ENCODE measurements at regions not wholly inside any gene's neighbourhood (a gene's known extent, or its start where the extent isn't known, plus 50 kb on each side); places are given as distances from the start of the nearest gene placed in this dataset.

- FAIRE-seq (no peak), DNase-seq (ENCODE audit: low read depth, low spot score) (no peak)
- no peak overlapping the region for H3K27ac ChIP-seq (ENCODE audit: control insufficient read depth, insufficient read depth, low read length)
- no peak overlapping the region for H3K9ac ChIP-seq (ENCODE audit: control insufficient read depth, extremely low read depth, insufficient read depth, low read length)
- H3K79me2 ChIP-seq (ENCODE audit: control insufficient read depth, insufficient read depth, low read length), result no peaks in the 10 kb centered on the region
- no peaks in the 10 kb centered on the region for H4K20me1 ChIP-seq (ENCODE audit: control insufficient read depth, extremely low read depth, insufficient read depth, low read length)
- H3K4me2 ChIP-seq (ENCODE audit: control insufficient read depth, extremely low read depth, insufficient read depth, low read depth, low read length), result no peak overlapping the region
- H3K36me3 ChIP-seq (ENCODE audit: control insufficient read depth in 2 of 2, extremely low read depth in 1 of 2, insufficient read depth in 2 of 2, low read length in 2 of 2), result no peaks in the 10 kb centered on the region
- no peaks in the 10 kb centered on the region for H3K27me3 ChIP-seq (ENCODE audit: control insufficient read depth, extremely low read depth, insufficient read depth, low read length)
- no peaks in the 10 kb centered on the region for H3K9me1 ChIP-seq (ENCODE audit: control insufficient read depth, extremely low read depth, insufficient read depth, low read length)
- dilution Hi-C loops (cut with MboI; ENCODE audit: extremely low pct_ligation_motif_present, low sequenced_read_pairs), result no loop called here
- no peak overlapping the region for H3K4me3 ChIP-seq (ENCODE audit: control insufficient read depth in 2 of 3, extremely low read depth in 1 of 3, insufficient read depth in 2 of 3, low read depth in 1 of 3, low read length in 3 of 3)
- H3K9me3 ChIP-seq (ENCODE audit: control insufficient read depth, low read depth, low read length), result no peaks in the 10 kb centered on the region
- no peak overlapping the region for H2AFZ ChIP-seq (ENCODE audit: control insufficient read depth, low read length)
- TF ChIP-seq CTCF (optimal IDR thresholded peaks at IDR 0.05 in 1 of 3, IDR thresholded peaks at IDR 0.05 in 1 of 3, conservative IDR thresholded peaks at IDR 0.05 in 1 of 3; ENCODE audit: extremely low read depth in 1 of 3, insufficient read depth in 2 of 3, low read length in 3 of 3) (no peak), EZH2 (IDR thresholded peaks at IDR 0.05; ENCODE audit: low read length) (no peak)
- peaks cover 2% of the 10 kb centered on the region for H3K4me1 ChIP-seq (ENCODE audit: control insufficient read depth, extremely low read depth, insufficient read depth, low read length)
These were observed 101.7 kb upstream of the TLE1 start for GRCh38 chr9:81791076-81791475.

GRCh38 chr9:81798606-81799005, 109.3 kb upstream of the TLE1 start:
- no peak overlapping the region for H2AFZ ChIP-seq (ENCODE audit: control insufficient read depth, low read length)
- H3K27ac ChIP-seq (ENCODE audit: control insufficient read depth, insufficient read depth, low read length), result no peak overlapping the region

More at GRCh38 chr9:81798606-81799005, 109.3 kb upstream of the TLE1 start:
- dilution Hi-C loops (cut with MboI; ENCODE audit: extremely low pct_ligation_motif_present, low sequenced_read_pairs), result no loop called here
- FAIRE-seq (no peak), DNase-seq (ENCODE audit: low read depth, low spot score) (no peak)
- no peaks in the 10 kb centered on the region for H3K4me1 ChIP-seq (ENCODE audit: control insufficient read depth, extremely low read depth, insufficient read depth, low read length)
- H3K79me2 ChIP-seq (ENCODE audit: control insufficient read depth, insufficient read depth, low read length), result no peaks in the 10 kb centered on the region
- no peak for TF ChIP-seq EZH2 (IDR thresholded peaks at IDR 0.05; ENCODE audit: low read length)
- TF ChIP-seq CTCF (optimal IDR thresholded peaks at IDR 0.05 in 1 of 3, IDR thresholded peaks at IDR 0.05 in 1 of 3, conservative IDR thresholded peaks at IDR 0.05 in 1 of 3; ENCODE audit: extremely low read depth in 1 of 3, insufficient read depth in 2 of 3, low read length in 3 of 3), result no peak
- H3K27me3 ChIP-seq (ENCODE audit: control insufficient read depth, extremely low read depth, insufficient read depth, low read length), result no peaks in the 10 kb centered on the region
- no peaks in the 10 kb centered on the region for H3K9me3 ChIP-seq (ENCODE audit: control insufficient read depth, low read depth, low read length)
- no peaks in the 10 kb centered on the region for H3K36me3 ChIP-seq (ENCODE audit: control insufficient read depth in 2 of 2, extremely low read depth in 1 of 2, insufficient read depth in 2 of 2, low read length in 2 of 2)
- no peaks in the 10 kb centered on the region for H4K20me1 ChIP-seq (ENCODE audit: control insufficient read depth, extremely low read depth, insufficient read depth, low read length)
- no peaks in the 10 kb centered on the region for H3K9me1 ChIP-seq (ENCODE audit: control insufficient read depth, extremely low read depth, insufficient read depth, low read length)
- no peak overlapping the region for H3K4me2 ChIP-seq (ENCODE audit: control insufficient read depth, extremely low read depth, insufficient read depth, low read depth, low read length)
- H3K9ac ChIP-seq (ENCODE audit: control insufficient read depth, extremely low read depth, insufficient read depth, low read length), result no peak overlapping the region
- H3K4me3 ChIP-seq (ENCODE audit: control insufficient read depth in 2 of 3, extremely low read depth in 1 of 3, insufficient read depth in 2 of 3, low read depth in 1 of 3, low read length in 3 of 3), result no peak overlapping the region
